ENCODE measurements at regions not wholly inside any gene's neighbourhood (a gene's known extent, or its start where the extent isn't known, plus 50 kb on each side); places are given as distances from the start of the nearest gene placed in this dataset.

GRCh38 chr1:5567839-5568238 lies 424.4 kb downstream of the NPHP4 start:
- no peak overlapping the region for H2AFZ ChIP-seq (ENCODE audit: low read length)
- H4K20me1 ChIP-seq (ENCODE audit: low read length): no peaks in the 10 kb centered on the region
- H3K4me2 ChIP-seq (ENCODE audit: low read length): no peak overlapping the region
- H3K9me3 ChIP-seq (ENCODE audit: low read length): no peaks in the 10 kb centered on the region
- CTCF ChIA-PET: no interaction called here
- H3K27ac ChIP-seq (ENCODE audit: low read length): no peak overlapping the region
- no TSS peak for BruUV-seq (replicated peaks)
- no peaks in the 10 kb centered on the region for H3K4me1 ChIP-seq (ENCODE audit: insufficient read depth, low read length)
- intact Hi-C loops (cut with micrococcal nuclease): no loop called here
- no peaks in the 10 kb centered on the region for H3K79me2 ChIP-seq (ENCODE audit: low read length)
- no peak for TF ChIP-seq CTCF (conservative IDR thresholded peaks at IDR 0.05; ENCODE audit: low read depth, low read length)
- ATAC-seq: no peak
- POLR2A ChIA-PET (ENCODE audit: unreplicated experiment): no interaction called here
- no peak overlapping the region for H3K4me3 ChIP-seq (ENCODE audit: low read length)
- H3K9me2 ChIP-seq (replicated peaks; ENCODE audit: low read length): no peaks in the 10 kb centered on the region
- no peaks in the 10 kb centered on the region for H3K36me3 ChIP-seq (ENCODE audit: low read depth, low read length)
- H3K9ac ChIP-seq (ENCODE audit: low read length): no peak overlapping the region
- no peak for DNase-seq
- no peaks in the 10 kb centered on the region for H3F3A ChIP-seq (ENCODE audit: low read length, unreplicated experiment)
- peaks cover 31% of the 10 kb centered on the region; the same call in 1 of the 2 replicates for H3K27me3 ChIP-seq (ENCODE audit: low read length)

- CTCF ChIA-PET: no interaction called here
- ATAC-seq (no peak), DNase-seq (no peak)
- Histone ChIP-seq H3K27ac (ENCODE audit: low read length) (no peak overlapping the region), H3K4me1 (ENCODE audit: insufficient read depth, low read length) (no peaks in the 10 kb centered on the region), H3K9me3 (ENCODE audit: low read length) (no peaks in the 10 kb centered on the region), H3K27me3 (ENCODE audit: low read length) (peaks cover 24% of the 10 kb centered on the region; the same call in 1 of the 2 replicates), H3K79me2 (ENCODE audit: low read length) (no peaks in the 10 kb centered on the region), H3F3A (ENCODE audit: low read length, unreplicated experiment) (no peaks in the 10 kb centered on the region), H3K4me2 (ENCODE audit: low read length) (no peak overlapping the region), H2AFZ (ENCODE audit: low read length) (no peak overlapping the region), H3K36me3 (ENCODE audit: low read depth, low read length) (no peaks in the 10 kb centered on the region), H4K20me1 (ENCODE audit: low read length) (no peaks in the 10 kb centered on the region), H3K4me3 (ENCODE audit: low read length) (no peak overlapping the region), H3K9me2 (replicated peaks; ENCODE audit: low read length) (no peaks in the 10 kb centered on the region), H3K9ac (ENCODE audit: low read length) (no peak overlapping the region)
- BruUV-seq (replicated peaks): no TSS peak
- TF ChIP-seq EZH2phosphoT487 (IDR thresholded peaks at IDR 0.05; ENCODE audit: borderline replicate concordance, low read length) (no peak), CTCF (conservative IDR thresholded peaks at IDR 0.05; ENCODE audit: low read depth, low read length) (no peak), EZH2 (IDR thresholded peaks at IDR 0.05; ENCODE audit: low read length, unreplicated experiment) (no peak)
- intact Hi-C loops (cut with micrococcal nuclease): no loop called here
- POLR2A ChIA-PET (ENCODE audit: unreplicated experiment): no interaction called here
These were observed 425.3 kb downstream of the NPHP4 start for GRCh38 chr1:5566924-5567323.

GRCh38 chr1:5565281-5566125 lies 426.7 kb downstream of the NPHP4 start:
- no peak overlapping the region for H2AFZ ChIP-seq (ENCODE audit: low read length)
- CTCF ChIA-PET: no interaction called here
- intact Hi-C loops (cut with micrococcal nuclease): no loop called here
- H3K27me3 ChIP-seq (ENCODE audit: low read length): peaks cover 21% of the 10 kb centered on the region; the same call in 1 of the 2 replicates
- no peaks in the 10 kb centered on the region for H3K9me3 ChIP-seq (ENCODE audit: low read length)
- no peaks in the 10 kb centered on the region for H3K9me2 ChIP-seq (replicated peaks; ENCODE audit: low read length)
- H4K20me1 ChIP-seq (ENCODE audit: low read length): no peaks in the 10 kb centered on the region
- no TSS peak for BruUV-seq (replicated peaks)
- no peaks in the 10 kb centered on the region for H3K4me1 ChIP-seq (ENCODE audit: insufficient read depth, low read length)
- no peaks in the 10 kb centered on the region for H3K79me2 ChIP-seq (ENCODE audit: low read length)
- POLR2A ChIA-PET (ENCODE audit: unreplicated experiment): no interaction called here
- no peaks in the 10 kb centered on the region for H3F3A ChIP-seq (ENCODE audit: low read length, unreplicated experiment)
- no peaks in the 10 kb centered on the region for H3K36me3 ChIP-seq (ENCODE audit: low read depth, low read length)
- H3K9ac ChIP-seq (ENCODE audit: low read length): no peak overlapping the region
- no peak for ATAC-seq
- no peak for DNase-seq
- no peak for TF ChIP-seq CTCF (conservative IDR thresholded peaks at IDR 0.05; ENCODE audit: low read depth, low read length)
- TF ChIP-seq EZH2phosphoT487 (IDR thresholded peaks at IDR 0.05; ENCODE audit: borderline replicate concordance, low read length): no peak
- no peak for TF ChIP-seq EZH2 (IDR thresholded peaks at IDR 0.05; ENCODE audit: low read length, unreplicated experiment)
- no peak overlapping the region for H3K4me3 ChIP-seq (ENCODE audit: low read length)
- H3K27ac ChIP-seq (ENCODE audit: low read length): no peak overlapping the region
- no peak overlapping the region for H3K4me2 ChIP-seq (ENCODE audit: low read length)
